Stimulated activated effector memory CD8-positive, alpha-beta T cell treated with anti-CD3 and anti-CD28 coated beads, Interleukin-12 subunit alpha, Interleukin-12 subunit beta, amount 100 ng/mL, for 72 hours (primary cell): ENCODE measurements at regions not wholly inside any gene's neighbourhood (a gene's known extent, or its start where the extent isn't known, plus 50 kb on each side); places are given as distances from the start of the nearest gene placed in this dataset.

Source experiments
- ATAC-seq: fragments of 150-1000 bp; cut with Tn5 transposase; 2 replicates; pipeline ENCODE4 v1.10.0; 2021
- DNase-seq, 2 donors: peaks; one replicate each; pipeline ENCODE4 v3.0.0; 2021 to 2022; ENCODE audit warnings: low spot score in 2 of 2
- H3K27ac Mint-ChIP-seq: one replicate; pipeline ENCODE4 v1.8.0; 2022; ENCODE audit warnings: mild to moderate bottlenecking, mixed read lengths
- H3K36me3 Mint-ChIP-seq: one replicate; pipeline ENCODE4 v1.8.0; 2022; ENCODE audit warnings: mild to moderate bottlenecking, mixed read lengths
- H3K4me1 Mint-ChIP-seq: one replicate; pipeline ENCODE4 v1.8.0; 2022; ENCODE audit warnings: mixed read lengths
- H3K4me3 Mint-ChIP-seq: one replicate; pipeline ENCODE4 v1.8.0; 2022; ENCODE audit warnings: mild to moderate bottlenecking, mixed read lengths
- H3K9me3 Mint-ChIP-seq: one replicate; pipeline ENCODE4 v1.8.0; 2022; ENCODE audit warnings: mixed read lengths

GRCh38 chr14:55942076-55942654 lies 176.0 kb upstream of the PELI2 start:
- Mint-ChIP-seq H3K36me3 (no peaks in the 10 kb centered on the region), H3K27ac (no peak overlapping the region)
- no peak for DNase-seq

GRCh38 chr14:55942826-55943225 lies 175.4 kb upstream of the PELI2 start:
- Mint-ChIP-seq H3K4me3 (no peak overlapping the region), H3K9me3 (no peaks in the 10 kb centered on the region), H3K36me3 (no peaks in the 10 kb centered on the region), H3K4me1 (no peaks in the 10 kb centered on the region), H3K27ac (no peak overlapping the region)
- ATAC-seq (no peak), DNase-seq (no peak)

More at GRCh38 chr14:55942076-55942654, 176.0 kb upstream of the PELI2 start:
- no peak for ATAC-seq
- no peaks in the 10 kb centered on the region for H3K9me3 Mint-ChIP-seq
- no peaks in the 10 kb centered on the region for H3K4me1 Mint-ChIP-seq
- no peak overlapping the region for H3K4me3 Mint-ChIP-seq

GRCh38 chr14:55944757-55945156 lies 173.5 kb upstream of the PELI2 start:
- DNase-seq, result no peak
- H3K27ac Mint-ChIP-seq, result no peak overlapping the region
- no peak overlapping the region for H3K4me3 Mint-ChIP-seq
- H3K36me3 Mint-ChIP-seq, result no peaks in the 10 kb centered on the region
- no peaks in the 10 kb centered on the region for H3K9me3 Mint-ChIP-seq
- no peak for ATAC-seq
- no peaks in the 10 kb centered on the region for H3K4me1 Mint-ChIP-seq

- Mint-ChIP-seq H3K36me3 (no peaks in the 10 kb centered on the region), H3K4me1 (no peaks in the 10 kb centered on the region), H3K4me3 (no peak overlapping the region), H3K9me3 (no peaks in the 10 kb centered on the region), H3K27ac (no peak overlapping the region)
- ATAC-seq (no peak), DNase-seq (no peak)
These were observed 172.0 kb upstream of the PELI2 start for GRCh38 chr14:55946231-55946630.

- no peak overlapping the region for H3K4me3 Mint-ChIP-seq
- H3K9me3 Mint-ChIP-seq, result no peaks in the 10 kb centered on the region
- DNase-seq, result no peak
- H3K4me1 Mint-ChIP-seq, result no peaks in the 10 kb centered on the region
- no peak for ATAC-seq
- H3K27ac Mint-ChIP-seq, result no peak overlapping the region
- no peaks in the 10 kb centered on the region for H3K36me3 Mint-ChIP-seq
These were observed 169.8 kb upstream of the PELI2 start for GRCh38 chr14:55948399-55948798.

- no peaks in the 10 kb centered on the region for H3K9me3 Mint-ChIP-seq
- no peaks in the 10 kb centered on the region for H3K36me3 Mint-ChIP-seq
- no peak overlapping the region for H3K4me3 Mint-ChIP-seq
- no peak overlapping the region for H3K27ac Mint-ChIP-seq
- DNase-seq (no peak), ATAC-seq (no peak)
- no peaks in the 10 kb centered on the region for H3K4me1 Mint-ChIP-seq
These were observed 168.5 kb upstream of the PELI2 start for GRCh38 chr14:55949708-55950107.

GRCh38 chr14:55950135-55950534 lies 168.1 kb upstream of the PELI2 start:
- no peak overlapping the region for H3K27ac Mint-ChIP-seq
- H3K36me3 Mint-ChIP-seq, result no peaks in the 10 kb centered on the region
- H3K4me3 Mint-ChIP-seq, result no peak overlapping the region
- H3K9me3 Mint-ChIP-seq, result no peaks in the 10 kb centered on the region
- no peak for DNase-seq
- ATAC-seq, result no peak
- H3K4me1 Mint-ChIP-seq, result no peaks in the 10 kb centered on the region

GRCh38 chr14:55951341-55952206 lies 166.6 kb upstream of the PELI2 start:
- Mint-ChIP-seq H3K4me3 (no peak overlapping the region), H3K27ac (no peak overlapping the region), H3K9me3 (no peaks in the 10 kb centered on the region), H3K36me3 (no peaks in the 10 kb centered on the region), H3K4me1 (no peaks in the 10 kb centered on the region)
- no peak for ATAC-seq
- DNase-seq, result no peak

- ATAC-seq, result no peak
- Mint-ChIP-seq H3K9me3 (no peaks in the 10 kb centered on the region), H3K27ac (no peak overlapping the region), H3K36me3 (no peaks in the 10 kb centered on the region), H3K4me3 (no peak overlapping the region), H3K4me1 (no peaks in the 10 kb centered on the region)
- DNase-seq, result no peak
These were observed 164.1 kb upstream of the PELI2 start for GRCh38 chr14:55954108-55954507.

GRCh38 chr14:55955175-55955574 lies 163.0 kb upstream of the PELI2 start:
- H3K9me3 Mint-ChIP-seq, result no peaks in the 10 kb centered on the region
- ATAC-seq, result no peak
- H3K36me3 Mint-ChIP-seq, result no peaks in the 10 kb centered on the region
- H3K27ac Mint-ChIP-seq, result no peak overlapping the region
- no peak overlapping the region for H3K4me3 Mint-ChIP-seq
- no peak for DNase-seq
- no peaks in the 10 kb centered on the region for H3K4me1 Mint-ChIP-seq

- no peak for ATAC-seq
- no peaks in the 10 kb centered on the region for H3K4me1 Mint-ChIP-seq
- no peak overlapping the region for H3K27ac Mint-ChIP-seq
- no peaks in the 10 kb centered on the region for H3K9me3 Mint-ChIP-seq
- DNase-seq, result no peak
- H3K36me3 Mint-ChIP-seq, result no peaks in the 10 kb centered on the region
- no peak overlapping the region for H3K4me3 Mint-ChIP-seq
These were observed 160.3 kb upstream of the PELI2 start for GRCh38 chr14:55957950-55958349.

GRCh38 chr14:55963295-55963694 lies 154.9 kb upstream of the PELI2 start:
- H3K27ac Mint-ChIP-seq, result no peak overlapping the region
- no peaks in the 10 kb centered on the region for H3K9me3 Mint-ChIP-seq
- DNase-seq, result no peak
- H3K36me3 Mint-ChIP-seq, result no peaks in the 10 kb centered on the region
- H3K4me3 Mint-ChIP-seq, result no peak overlapping the region
- ATAC-seq, result no peak
- no peaks in the 10 kb centered on the region for H3K4me1 Mint-ChIP-seq

GRCh38 chr14:55964091-55964490 lies 154.1 kb upstream of the PELI2 start:
- H3K36me3 Mint-ChIP-seq, result no peaks in the 10 kb centered on the region
- H3K27ac Mint-ChIP-seq, result no peak overlapping the region
- no peak for ATAC-seq
- no peaks in the 10 kb centered on the region for H3K9me3 Mint-ChIP-seq
- no peaks in the 10 kb centered on the region for H3K4me1 Mint-ChIP-seq
- DNase-seq, result no peak
- H3K4me3 Mint-ChIP-seq, result no peak overlapping the region

GRCh38 chr14:55964821-55965220 lies 153.4 kb upstream of the PELI2 start:
- no peak overlapping the region for H3K4me3 Mint-ChIP-seq
- H3K27ac Mint-ChIP-seq, result no peak overlapping the region
- no peak for DNase-seq
- ATAC-seq, result no peak
- no peaks in the 10 kb centered on the region for H3K9me3 Mint-ChIP-seq
- H3K4me1 Mint-ChIP-seq, result no peaks in the 10 kb centered on the region
- H3K36me3 Mint-ChIP-seq, result no peaks in the 10 kb centered on the region

- Mint-ChIP-seq H3K27ac (no peak overlapping the region), H3K9me3 (no peaks in the 10 kb centered on the region), H3K36me3 (no peaks in the 10 kb centered on the region), H3K4me1 (no peaks in the 10 kb centered on the region), H3K4me3 (no peak overlapping the region)
- ATAC-seq (no peak), DNase-seq (no peak)
These were observed 152.4 kb upstream of the PELI2 start for GRCh38 chr14:55965851-55966250.

- Mint-ChIP-seq H3K4me1 (no peaks in the 10 kb centered on the region), H3K36me3 (no peaks in the 10 kb centered on the region), H3K27ac (no peak overlapping the region), H3K9me3 (no peaks in the 10 kb centered on the region), H3K4me3 (no peak overlapping the region)
- ATAC-seq, result no peak
- no peak for DNase-seq
These were observed 149.5 kb upstream of the PELI2 start for GRCh38 chr14:55968741-55969140.
